ENCODE measurements at regions not wholly inside any gene's neighbourhood (a gene's known extent, or its start where the extent isn't known, plus 50 kb on each side); places are given as distances from the start of the nearest gene placed in this dataset.

DNA sequence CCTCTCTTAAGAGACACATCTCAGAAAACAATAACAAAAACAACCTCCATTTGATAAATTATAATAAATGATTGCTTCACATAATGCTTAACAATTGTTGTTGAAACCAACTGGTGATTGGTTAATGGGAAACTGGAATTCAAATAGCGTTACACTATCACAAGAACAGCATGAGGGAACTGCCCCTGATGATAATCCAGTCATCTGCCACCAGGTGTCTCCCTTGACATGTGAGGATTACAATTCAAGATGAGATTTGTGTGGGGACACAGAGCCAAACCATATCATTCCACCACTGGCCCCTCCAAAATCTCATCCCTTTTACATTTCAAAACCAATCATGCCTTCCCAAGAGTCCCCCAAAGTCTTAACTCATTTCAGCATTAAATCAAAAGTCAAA lies 375.9 kb downstream of the BMPER start:
- Mint-ChIP-seq H3K36me3 (ENCODE audit: unreplicated experiment) (no peaks in the 10 kb centered on the region), H3K9me3 (ENCODE audit: unreplicated experiment) (no peaks in the 10 kb centered on the region), H3K4me1 (ENCODE audit: unreplicated experiment) (no peaks in the 10 kb centered on the region), H3K4me3 (ENCODE audit: unreplicated experiment) (no peak overlapping the region), H3K27ac (ENCODE audit: unreplicated experiment) (no peak overlapping the region), H3K27me3 (ENCODE audit: unreplicated experiment) (peaks cover 2% of the 10 kb centered on the region)
- TF ChIP-seq, protein P1, sequence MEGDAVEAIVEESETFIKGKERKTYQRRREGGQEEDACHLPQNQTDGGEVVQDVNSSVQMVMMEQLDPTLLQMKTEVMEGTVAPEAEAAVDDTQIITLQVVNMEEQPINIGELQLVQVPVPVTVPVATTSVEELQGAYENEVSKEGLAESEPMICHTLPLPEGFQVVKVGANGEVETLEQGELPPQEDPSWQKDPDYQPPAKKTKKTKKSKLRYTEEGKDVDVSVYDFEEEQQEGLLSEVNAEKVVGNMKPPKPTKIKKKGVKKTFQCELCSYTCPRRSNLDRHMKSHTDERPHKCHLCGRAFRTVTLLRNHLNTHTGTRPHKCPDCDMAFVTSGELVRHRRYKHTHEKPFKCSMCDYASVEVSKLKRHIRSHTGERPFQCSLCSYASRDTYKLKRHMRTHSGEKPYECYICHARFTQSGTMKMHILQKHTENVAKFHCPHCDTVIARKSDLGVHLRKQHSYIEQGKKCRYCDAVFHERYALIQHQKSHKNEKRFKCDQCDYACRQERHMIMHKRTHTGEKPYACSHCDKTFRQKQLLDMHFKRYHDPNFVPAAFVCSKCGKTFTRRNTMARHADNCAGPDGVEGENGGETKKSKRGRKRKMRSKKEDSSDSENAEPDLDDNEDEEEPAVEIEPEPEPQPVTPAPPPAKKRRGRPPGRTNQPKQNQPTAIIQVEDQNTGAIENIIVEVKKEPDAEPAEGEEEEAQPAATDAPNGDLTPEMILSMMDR (IDR thresholded peaks at IDR 0.05) = peak; percentile 30
- no peak for DNase-seq (ENCODE audit: extremely low spot score, unreplicated experiment)

DNA sequence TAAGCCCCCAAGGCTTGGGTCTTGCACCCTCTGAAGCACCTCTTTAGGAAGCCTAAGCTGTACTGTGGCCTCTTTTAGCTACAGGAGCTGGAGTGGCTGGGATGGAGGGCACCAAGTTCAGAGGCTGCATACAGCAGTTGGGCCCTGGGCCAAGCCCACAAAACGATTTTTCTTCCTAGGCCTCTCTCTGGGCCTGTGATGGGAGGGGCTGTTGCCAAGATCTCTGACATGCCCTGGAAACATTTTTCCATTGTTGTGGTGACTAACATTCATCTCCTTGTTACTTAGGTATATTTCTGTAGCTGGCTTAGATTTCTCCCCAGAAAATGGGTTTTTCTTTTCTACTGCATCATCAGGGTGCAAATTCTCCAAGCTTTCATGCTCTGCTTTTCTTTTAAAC lies 375.7 kb upstream of the NPSR1 start:
- DNase-seq (ENCODE audit: extremely low spot score, unreplicated experiment) = no peak
- no peaks in the 10 kb centered on the region for H3K9me3 Mint-ChIP-seq (ENCODE audit: unreplicated experiment)
- no peaks in the 10 kb centered on the region for H3K4me1 Mint-ChIP-seq (ENCODE audit: unreplicated experiment)

DNA sequence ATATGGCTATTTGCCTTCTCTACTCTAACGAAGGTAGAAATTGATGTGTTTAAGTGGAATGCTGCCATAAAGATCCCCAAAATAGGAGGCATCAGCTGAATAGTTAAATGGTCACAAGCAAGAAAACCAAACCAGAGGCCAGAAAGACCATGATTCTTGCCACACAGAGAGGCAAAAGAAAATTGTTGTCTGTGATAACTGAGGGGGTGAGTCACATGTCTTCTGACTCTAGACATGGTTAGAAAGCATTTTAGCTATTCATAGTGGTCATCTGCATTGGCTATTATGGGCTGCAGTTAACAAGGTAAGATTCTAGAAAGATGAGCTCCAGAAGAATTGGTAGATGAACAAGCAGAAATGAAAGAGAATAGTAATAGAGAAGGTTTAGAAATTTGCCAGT lies 361.4 kb upstream of the NPSR1 start:
- peaks cover 12% of the 10 kb centered on the region for H3K27me3 Mint-ChIP-seq (ENCODE audit: unreplicated experiment)
- H3K4me1 Mint-ChIP-seq (ENCODE audit: unreplicated experiment) = no peaks in the 10 kb centered on the region
- H3K36me3 Mint-ChIP-seq (ENCODE audit: unreplicated experiment) = no peaks in the 10 kb centered on the region
- no peak for DNase-seq (ENCODE audit: extremely low spot score, unreplicated experiment)
- no peak overlapping the region for H3K27ac Mint-ChIP-seq (ENCODE audit: unreplicated experiment)
- TF ChIP-seq, protein P1 (IDR thresholded peaks at IDR 0.05) = no peak
- H3K4me3 Mint-ChIP-seq (ENCODE audit: unreplicated experiment) = no peak overlapping the region
- no peaks in the 10 kb centered on the region for H3K9me3 Mint-ChIP-seq (ENCODE audit: unreplicated experiment)

More for the DNA sequence above, 375.7 kb upstream of the NPSR1 start:
- TF ChIP-seq, protein P1 (IDR thresholded peaks at IDR 0.05) = no peak
- Mint-ChIP-seq H3K4me3 (ENCODE audit: unreplicated experiment) (no peak overlapping the region), H3K27me3 (ENCODE audit: unreplicated experiment) (peaks cover 5% of the 10 kb centered on the region), H3K27ac (ENCODE audit: unreplicated experiment) (no peak overlapping the region), H3K36me3 (ENCODE audit: unreplicated experiment) (no peaks in the 10 kb centered on the region)

DNA sequence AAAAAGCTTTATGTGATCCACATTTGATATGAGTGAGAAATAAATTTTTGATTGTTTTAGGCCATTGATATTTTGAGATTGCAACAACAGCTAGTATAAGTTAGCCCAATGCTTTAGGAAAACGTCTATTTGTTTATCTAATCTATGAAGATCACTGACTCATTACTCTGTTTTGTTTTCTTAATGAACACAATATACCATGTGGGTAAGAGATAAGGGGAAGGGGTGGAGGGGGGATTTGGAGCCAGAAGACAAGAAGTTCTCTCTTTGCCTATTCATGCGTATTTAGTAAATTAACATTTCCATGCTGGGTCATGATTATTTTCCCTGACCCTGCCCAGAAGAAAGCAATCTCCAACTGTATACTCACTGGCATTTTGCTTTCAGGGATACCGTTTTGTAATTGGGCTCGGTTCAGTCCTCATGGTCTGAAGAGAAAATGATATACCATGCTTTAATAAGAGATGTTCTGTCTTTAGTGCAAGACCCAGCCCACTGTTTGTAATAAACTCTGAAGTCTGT lies 359.5 kb upstream of the NPSR1 start:
- no peaks in the 10 kb centered on the region for H3K36me3 Mint-ChIP-seq (ENCODE audit: unreplicated experiment)
- no peak overlapping the region for H3K4me3 Mint-ChIP-seq (ENCODE audit: unreplicated experiment)
- H3K4me1 Mint-ChIP-seq (ENCODE audit: unreplicated experiment) = no peaks in the 10 kb centered on the region
- H3K27ac Mint-ChIP-seq (ENCODE audit: unreplicated experiment) = no peak overlapping the region
- H3K27me3 Mint-ChIP-seq (ENCODE audit: unreplicated experiment) = peaks cover 3% of the 10 kb centered on the region
- no peak for DNase-seq (ENCODE audit: extremely low spot score, unreplicated experiment)
- no peaks in the 10 kb centered on the region for H3K9me3 Mint-ChIP-seq (ENCODE audit: unreplicated experiment)
- TF ChIP-seq, protein P1 (IDR thresholded peaks at IDR 0.05) = no peak

DNA sequence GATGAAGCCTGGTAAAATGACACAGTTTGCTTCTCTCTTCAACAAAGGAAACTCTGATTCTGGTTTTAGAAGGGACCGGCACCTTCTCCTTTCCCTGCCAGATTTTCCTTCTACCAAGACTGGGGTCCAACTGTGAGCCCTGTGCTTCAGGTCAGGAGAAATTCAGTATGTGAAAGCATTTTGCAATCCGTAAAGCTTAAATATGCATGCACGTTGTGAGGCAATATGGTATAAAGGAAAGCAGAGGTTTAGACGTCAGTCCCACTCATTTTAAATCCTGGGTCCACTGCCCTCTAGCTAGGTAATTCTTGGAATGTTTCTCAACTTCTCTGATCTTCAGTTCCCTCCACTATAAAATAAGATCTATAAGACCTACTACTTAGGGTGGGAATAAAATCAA lies 359.0 kb upstream of the NPSR1 start:
- TF ChIP-seq, protein P1 (IDR thresholded peaks at IDR 0.05) = no peak
- Mint-ChIP-seq H3K27ac (ENCODE audit: unreplicated experiment) (no peak overlapping the region), H3K27me3 (ENCODE audit: unreplicated experiment) (no peaks in the 10 kb centered on the region), H3K4me3 (ENCODE audit: unreplicated experiment) (no peak overlapping the region), H3K36me3 (ENCODE audit: unreplicated experiment) (no peaks in the 10 kb centered on the region), H3K4me1 (ENCODE audit: unreplicated experiment) (no peaks in the 10 kb centered on the region), H3K9me3 (ENCODE audit: unreplicated experiment) (no peaks in the 10 kb centered on the region)
- no peak for DNase-seq (ENCODE audit: extremely low spot score, unreplicated experiment)
